ENCODE measurements at regions not wholly inside any gene's neighbourhood (a gene's known extent, or its start where the extent isn't known, plus 50 kb on each side); places are given as distances from the start of the nearest gene placed in this dataset.

- H3K27ac ChIP-seq (ENCODE audit: low read depth in 1 of 2, low read length in 1 of 2), result no peak overlapping the region
- ATAC-seq (ENCODE audit: insufficient read depth, low FRiP score) (no peak), DNase-seq (no peak)
- H3K9ac ChIP-seq (ENCODE audit: insufficient read depth in 1 of 2, low read length in 2 of 2), result no peak overlapping the region
- no peaks in the 10 kb centered on the region for H3K36me3 ChIP-seq (ENCODE audit: control insufficient read depth in 4 of 4, insufficient read depth in 4 of 4, low read length in 4 of 4)
- no peaks in the 10 kb centered on the region for H3K9me3 ChIP-seq (ENCODE audit: control insufficient read depth in 4 of 4, insufficient read depth in 3 of 4, low read length in 3 of 4)
- H3K4me3 ChIP-seq, result no peak overlapping the region
- WGBS, 2 donors, result 88 to 90% methylated on average over 17 of the region's 17 CpGs
- H3K27me3 ChIP-seq (ENCODE audit: control insufficient read depth in 3 of 3, insufficient read depth in 3 of 3, low read length in 2 of 3), result no peaks in the 10 kb centered on the region
- H3K4me1 ChIP-seq (ENCODE audit: control insufficient read depth in 5 of 5, insufficient read depth in 5 of 5, low read length in 5 of 5), result peaks cover 0 to 22% (median 5%) of the 10 kb centered on the region in 5 donors
- TF ChIP-seq CTCF (IDR thresholded peaks at IDR 0.05; ENCODE audit: control extremely low read depth, extremely low read depth), result no peak
Measured at GRCh38 chr20:57834306-57835073, 124.7 kb upstream of the PMEPA1 start.

GRCh38 chr20:57831993-57832585, 122.3 kb upstream of the PMEPA1 start:
- Histone ChIP-seq H3K4me1 (ENCODE audit: control insufficient read depth in 5 of 5, insufficient read depth in 5 of 5, low read length in 5 of 5) (peaks cover 0 to 8% (median 0%) of the 10 kb centered on the region in 5 donors), H3K4me3 (no peak overlapping the region), H3K9me3 (ENCODE audit: control insufficient read depth in 4 of 4, insufficient read depth in 3 of 4, low read length in 3 of 4) (no peaks in the 10 kb centered on the region), H3K9ac (ENCODE audit: insufficient read depth in 1 of 2, low read length in 2 of 2) (no peak overlapping the region), H3K27me3 (ENCODE audit: control insufficient read depth in 3 of 3, insufficient read depth in 3 of 3, low read length in 2 of 3) (no peaks in the 10 kb centered on the region), H3K27ac (ENCODE audit: low read depth in 1 of 2, low read length in 1 of 2) (no peak overlapping the region), H3K36me3 (ENCODE audit: control insufficient read depth in 4 of 4, insufficient read depth in 4 of 4, low read length in 4 of 4) (no peaks in the 10 kb centered on the region)
- ATAC-seq (ENCODE audit: insufficient read depth, low FRiP score) (no peak), DNase-seq (no peak)
- WGBS, 2 donors, result 80 to 81% methylated on average over 8 of the region's 8 CpGs
- TF ChIP-seq CTCF (IDR thresholded peaks at IDR 0.05; ENCODE audit: control extremely low read depth, extremely low read depth), result no peak

- Histone ChIP-seq H3K9ac (ENCODE audit: insufficient read depth in 1 of 2, low read length in 2 of 2) (no peak overlapping the region), H3K9me3 (ENCODE audit: control insufficient read depth in 4 of 4, insufficient read depth in 3 of 4, low read length in 3 of 4) (no peaks in the 10 kb centered on the region), H3K36me3 (ENCODE audit: control insufficient read depth in 4 of 4, insufficient read depth in 4 of 4, low read length in 4 of 4) (no peaks in the 10 kb centered on the region), H3K4me3 (no peak overlapping the region), H3K4me1 (ENCODE audit: control insufficient read depth in 5 of 5, insufficient read depth in 5 of 5, low read length in 5 of 5) (peaks cover 0 to 9% (median 0%) of the 10 kb centered on the region in 5 donors), H3K27ac (ENCODE audit: low read depth in 1 of 2, low read length in 1 of 2) (no peak overlapping the region), H3K27me3 (ENCODE audit: control insufficient read depth in 3 of 3, insufficient read depth in 3 of 3, low read length in 2 of 3) (no peaks in the 10 kb centered on the region)
- DNase-seq, result peak in 1 of 3 donors; percentile 8
- TF ChIP-seq CTCF (IDR thresholded peaks at IDR 0.05; ENCODE audit: control extremely low read depth, extremely low read depth), result no peak
- ATAC-seq (ENCODE audit: insufficient read depth, low FRiP score), result no peak
- 81 to 90% methylated on average over 9 of the region's 9 CpGs for WGBS, 2 donors
Measured at GRCh38 chr20:57831326-57831992, 121.6 kb upstream of the PMEPA1 start.

Measured in lung (tissue), 11 donors.